HL-60 (cell line): ENCODE measurements at regions not wholly inside any gene's neighbourhood (a gene's known extent, or its start where the extent isn't known, plus 50 kb on each side); places are given as distances from the start of the nearest gene placed in this dataset.
A peak's percentile ranks its signal among the peaks of the same experiment; 100 is the strongest.

Experiments
- DNase-seq, 2 experiments: peaks; one replicate each; pipeline ENCODE4 v3.0.0-alpha.2; 2010 to 2020; ENCODE audit warnings: low read depth in 1 of 2, low spot score in 1 of 2
- H3K27ac ChIP-seq: fragments of 250-450 bp; sonication (Bioruptor Pico); replicated peaks from 2 replicates; pipeline ENCODE4 v1.5.1; 2020; ENCODE audit warnings: mild to moderate bottlenecking, moderate library complexity
- H3K27me3 ChIP-seq: fragments of 250-450 bp; sonication (Bioruptor Pico); 2 replicates; pipeline ENCODE4 v1.5.1; 2021; ENCODE audit warnings: mild to moderate bottlenecking, moderate library complexity; ENCODE audit not compliant: insufficient read depth, poor library complexity, severe bottlenecking
- H3K4me3 ChIP-seq: replicated peaks from 2 replicates; pipeline ENCODE4 v1.5.1; 2011; ENCODE audit warnings: mild to moderate bottlenecking, control low read depth, low read length; ENCODE audit not compliant: insufficient read depth
- CTCF ChIP-seq: IDR thresholded peaks from one replicate; pipeline ENCODE4 v1.5.1; 2011; ENCODE audit warnings: low read length, control low read depth, inconsistent platforms; ENCODE audit not compliant: insufficient read depth
- GABPA ChIP-seq: IDR thresholded peaks from 2 replicates; pipeline ENCODE4 v1.6.1; 2012; ENCODE audit warnings: low read depth
- POLR2AphosphoS5 ChIP-seq: IDR thresholded peaks from 2 replicates; pipeline ENCODE4 v1.6.1; 2012; ENCODE audit warnings: low read depth
- REST ChIP-seq: IDR thresholded peaks from 2 replicates; pipeline ENCODE4 v1.6.1; 2012; ENCODE audit warnings: low read depth; ENCODE audit not compliant: insufficient replicate concordance
- SPI1 ChIP-seq: IDR thresholded peaks from 2 replicates; pipeline ENCODE4 v1.6.1; 2012; ENCODE audit warnings: low read depth, mild to moderate bottlenecking, borderline replicate concordance

GRCh38 chr4:154123897-154124296 lies 335.0 kb upstream of the SFRP2 start:
- Histone ChIP-seq H3K27me3 (no peaks in the 10 kb centered on the region), H3K27ac (no peak overlapping the region), H3K4me3 (no peak overlapping the region)
- no peak for DNase-seq
- TF ChIP-seq SPI1 (peak; percentile 59), REST (no peak), CTCF (no peak)

GRCh38 chr4:154120690-154121345 lies 331.9 kb upstream of the SFRP2 start:
- no peak for DNase-seq
- H3K27ac ChIP-seq, result no peak overlapping the region
- no peak for TF ChIP-seq SPI1
- no peak for TF ChIP-seq GABPA
- no peak for TF ChIP-seq REST
- no peak for TF ChIP-seq POLR2AphosphoS5
- no peak for TF ChIP-seq CTCF
- H3K4me3 ChIP-seq, result no peak overlapping the region
- H3K27me3 ChIP-seq, result no peaks in the 10 kb centered on the region

- no peak overlapping the region for H3K4me3 ChIP-seq
- H3K27me3 ChIP-seq, result no peaks in the 10 kb centered on the region
- TF ChIP-seq CTCF (no peak), GABPA (no peak), REST (no peak), SPI1 (no peak), POLR2AphosphoS5 (no peak)
- no peak for DNase-seq
- no peak overlapping the region for H3K27ac ChIP-seq
These were observed 331.3 kb upstream of the SFRP2 start for GRCh38 chr4:154120006-154120676.
